ENCODE measurements at regions not wholly inside any gene's neighbourhood (a gene's known extent, or its start where the extent isn't known, plus 50 kb on each side); places are given as distances from the start of the nearest gene placed in this dataset.

- ChIA-PET SMC1A (ENCODE audit: uncharacterized antibody, unreplicated experiment) (no interaction called here), POLR2A (no interaction called here), RAD21 (ENCODE audit: unreplicated experiment) (interaction anchor here (0.6 kb wide), 1 partner anchor 218 kb away, joined by 3 read pairs; no protein-coding TSS in a partner anchor), CTCF (no interaction called here)
- no peak for FAIRE-seq
- no peak for ATAC-seq
- intact Hi-C loops (cut with micrococcal nuclease; ENCODE audit: unreplicated experiment), result no loop called here
- Histone ChIP-seq H3K9ac (ENCODE audit: control insufficient read depth, insufficient read depth, low read length) (no peak overlapping the region), H3K36me3 (ENCODE audit: control insufficient read depth in 2 of 2, insufficient read depth in 2 of 2, low read length in 1 of 2) (no peaks in the 10 kb centered on the region), H4K20me1 (ENCODE audit: control insufficient read depth, insufficient read depth) (no peaks in the 10 kb centered on the region), H3K27ac (ENCODE audit: control insufficient read depth, insufficient read depth) (no peak overlapping the region), H3K4me1 (ENCODE audit: control insufficient read depth, insufficient read depth, low read length) (no peaks in the 10 kb centered on the region), H3K79me2 (ENCODE audit: control insufficient read depth, insufficient read depth, low read length) (no peaks in the 10 kb centered on the region), H3K9me3 (replicated peaks; ENCODE audit: control insufficient read depth, insufficient read depth, low read length) (no peaks in the 10 kb centered on the region), H3K4me2 (ENCODE audit: control insufficient read depth, insufficient read depth) (no peak overlapping the region), H2AFZ (ENCODE audit: control insufficient read depth, low read depth, low read length) (no peak overlapping the region), H3K27me3 (replicated peaks in 1 of 2; ENCODE audit: control insufficient read depth in 2 of 2, insufficient read depth in 2 of 2, low read length in 1 of 2) (0 out of 4 replicates have a peak, but pooled peaks cover 0 to 6% of the 10 kb centered on the region in 2 experiments), H3K4me3 (no peak overlapping the region)
- no peak for TF ChIP-seq RELB (IDR thresholded peaks at IDR 0.05; ENCODE audit: low read depth)
- no peak for TF ChIP-seq POLR2AphosphoS2 (IDR thresholded peaks at IDR 0.05; ENCODE audit: low read depth, low read length)
- TF ChIP-seq RFX5 (IDR thresholded peaks at IDR 0.05; ENCODE audit: low read depth, low read length), result no peak
- no peak for TF ChIP-seq RELA (IDR thresholded peaks at IDR 0.05; ENCODE audit: borderline replicate concordance, partially characterized antibody)
- no peak for TF ChIP-seq ZBTB4 (CRISPR knock-in tag; IDR thresholded peaks at IDR 0.05)
- TF ChIP-seq FOS (IDR thresholded peaks at IDR 0.05; ENCODE audit: borderline replicate concordance, extremely low read depth, insufficient read length), result no peak
- TF ChIP-seq NFXL1 (IDR thresholded peaks at IDR 0.05; ENCODE audit: borderline replicate concordance), result no peak
- TF ChIP-seq ETV6 (conservative IDR thresholded peaks at IDR 0.05 in 1 of 2, IDR thresholded peaks at IDR 0.05 in 1 of 2; ENCODE audit: borderline replicate concordance in 1 of 2, low read depth in 1 of 2), result no peak
- no peak for TF ChIP-seq SKIL (IDR thresholded peaks at IDR 0.05; ENCODE audit: low read depth, poor library complexity, severe bottlenecking)
- TF ChIP-seq EED (IDR thresholded peaks at IDR 0.05; ENCODE audit: low read depth), result no peak
- TF ChIP-seq ZBTB33 (IDR thresholded peaks at IDR 0.05), result no peak
- no peak for TF ChIP-seq SREBF2 (IDR thresholded peaks at IDR 0.05; ENCODE audit: low read length)
- TF ChIP-seq HCFC1 (IDR thresholded peaks at IDR 0.05; ENCODE audit: low read length), result no peak
- TF ChIP-seq NR2C1 (IDR thresholded peaks at IDR 0.05), result no peak
- no peak for TF ChIP-seq EP300 (IDR thresholded peaks at IDR 0.05; ENCODE audit: borderline replicate concordance in 1 of 2, control insufficient read depth in 1 of 2, low read depth in 2 of 2, low read length in 2 of 2)
- in situ Hi-C loops (cut with MboI), result no loop called here
- no peak for DNase-seq (ENCODE audit: low read depth, low spot score)
- no TSS peak for BruUV-seq (replicated peaks)
Measured at GRCh38 chr18:51438797-51439350, 241.4 kb upstream of the MEX3C start.

Data from GM12878 (cell line).